Calu3 (cell line): ENCODE measurements at regions not wholly inside any gene's neighbourhood (a gene's known extent, or its start where the extent isn't known, plus 50 kb on each side); places are given as distances from the start of the nearest gene placed in this dataset.

ENCODE experiments used
- BruUV-seq: library from RNA; stranded (reverse); fragments of 400-500 nt; replicated peaks from 2 replicates; lab custom pipeline; 2021; lab: Mats Ljungman, UMichigan
- CTCF ChIA-PET: fragments of 300-600 bp; sonication (Branson Sonifier 250); formaldehyde crosslinking; loops from one replicate; lab custom pipeline; 2022; ENCODE audit warnings: antibody characterized with exemption; lab: Charles Lee
- DNase-seq: peaks from one replicate; pipeline ENCODE4 v3.0.0; 2022
- H3K27ac Mint-ChIP-seq: one replicate; pipeline ENCODE4 v1.8.0; 2022; ENCODE audit warnings: mixed read lengths; ENCODE audit not compliant: unreplicated experiment
- H3K27me3 Mint-ChIP-seq: one replicate; pipeline ENCODE4 v1.8.0; 2022; ENCODE audit warnings: mixed read lengths; ENCODE audit not compliant: unreplicated experiment
- H3K36me3 Mint-ChIP-seq: one replicate; pipeline ENCODE4 v1.8.0; 2022; ENCODE audit warnings: mild to moderate bottlenecking, moderate library complexity, mixed read lengths; ENCODE audit not compliant: insufficient read depth, unreplicated experiment
- H3K4me1 Mint-ChIP-seq: one replicate; pipeline ENCODE4 v1.8.0; 2022; ENCODE audit warnings: mild to moderate bottlenecking, low read depth, mixed read lengths; ENCODE audit not compliant: unreplicated experiment
- H3K4me3 Mint-ChIP-seq: one replicate; pipeline ENCODE4 v1.8.0; 2022; ENCODE audit warnings: mild to moderate bottlenecking, low read depth, moderate library complexity, mixed read lengths; ENCODE audit not compliant: unreplicated experiment
- H3K9me3 Mint-ChIP-seq: one replicate; pipeline ENCODE4 v1.8.0; 2022; ENCODE audit warnings: low read depth, mixed read lengths; ENCODE audit not compliant: unreplicated experiment
- CTCF ChIP-seq: fragments of 200-600 bp; IDR thresholded peaks from one replicate; pipeline ENCODE4 v1.8.0; 2022; ENCODE audit warnings: antibody characterized with exemption; ENCODE audit not compliant: unreplicated experiment
- intact Hi-C: fragments of 100-400 bp; cut with micrococcal nuclease; formaldehyde crosslinking; loops from one replicate; pipeline ENCODE4 v1.10.0; 2022; ENCODE audit not compliant: unreplicated experiment

DNA sequence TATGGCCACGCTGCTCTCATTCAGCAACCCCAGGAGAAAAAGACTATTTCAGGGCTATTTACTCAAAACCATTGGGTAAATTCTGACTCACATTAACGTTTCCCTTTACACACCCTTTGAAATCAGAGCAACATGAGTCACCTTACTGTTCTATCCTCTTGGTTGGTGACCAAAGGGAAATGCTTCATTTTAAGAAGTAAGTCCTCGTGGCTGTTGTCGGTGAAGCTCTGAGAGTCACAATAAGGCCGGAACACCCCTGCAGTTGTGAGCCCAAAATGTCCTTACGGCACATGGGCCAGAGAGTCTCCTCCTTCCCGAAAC is 56.3 kb upstream of the SPRY1 start:
- Mint-ChIP-seq H3K9me3 (peaks cover under 1% of the 10 kb centered on the region), H3K27me3 (no peaks in the 10 kb centered on the region), H3K4me3 (no peak overlapping the region), H3K27ac (peak overlapping the region; percentile 93), H3K4me1 (peaks cover 11% of the 10 kb centered on the region), H3K36me3 (peaks cover 6% of the 10 kb centered on the region)
- peak; percentile 8 for DNase-seq
- no peak for TF ChIP-seq CTCF
- CTCF ChIA-PET, result interaction anchor here (0.9 kb wide), 1 partner anchor 11 kb away, joined by 3 read pairs; no protein-coding TSS in a partner anchor
- intact Hi-C loops, result no loop called here
- BruUV-seq, result no TSS peak

- no peak for TF ChIP-seq CTCF
- Mint-ChIP-seq H3K27me3 (no peaks in the 10 kb centered on the region), H3K36me3 (peaks cover 6% of the 10 kb centered on the region), H3K4me1 (peaks cover 11% of the 10 kb centered on the region), H3K4me3 (no peak overlapping the region), H3K27ac (no peak overlapping the region), H3K9me3 (no peaks in the 10 kb centered on the region)
- BruUV-seq, result no TSS peak
- no peak for DNase-seq
- CTCF ChIA-PET, result no interaction called here
- intact Hi-C loops, result no loop called here
Measured at GRCh38 chr4:123342498-123342897, 54.1 kb upstream of the SPRY1 start.

DNA sequence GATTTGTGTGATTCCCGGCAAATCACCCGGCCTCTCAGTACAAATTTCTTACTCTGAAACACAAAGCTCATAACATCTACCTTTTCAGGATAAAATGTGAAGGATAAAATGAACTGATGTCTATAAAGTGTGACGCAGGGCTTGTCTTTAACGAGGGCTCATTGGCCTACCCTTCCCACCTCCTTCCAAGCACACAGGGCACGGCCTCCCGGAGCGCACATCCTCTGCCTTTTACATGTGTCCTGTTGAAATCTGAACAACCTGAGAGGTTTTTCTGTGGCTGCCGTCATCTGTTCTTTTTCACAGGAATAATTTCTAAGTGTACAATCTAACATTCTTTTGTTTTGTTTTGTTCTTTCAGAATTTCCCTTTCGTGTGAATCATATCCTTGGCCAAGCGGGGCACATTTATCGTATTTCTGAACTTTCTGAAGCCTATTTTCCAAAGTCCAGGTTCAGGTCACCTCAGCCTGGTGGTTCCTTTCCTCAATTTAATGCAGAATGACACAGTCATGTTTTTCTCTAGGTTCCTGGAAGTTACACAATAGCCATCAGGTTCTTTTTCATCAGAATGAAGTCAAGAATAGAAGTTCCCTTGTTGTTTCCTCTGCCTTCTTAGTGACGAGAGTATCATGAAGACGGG is 53.1 kb upstream of the SPRY1 start:
- Mint-ChIP-seq H3K27ac (no peak overlapping the region), H3K36me3 (peaks cover 6% of the 10 kb centered on the region), H3K27me3 (no peaks in the 10 kb centered on the region), H3K4me1 (peaks cover 11% of the 10 kb centered on the region), H3K4me3 (no peak overlapping the region), H3K9me3 (no peaks in the 10 kb centered on the region)
- no peak for TF ChIP-seq CTCF
- DNase-seq, result no peak
- BruUV-seq, result no TSS peak
- intact Hi-C loops, result no loop called here
- CTCF ChIA-PET, result no interaction called here

GRCh38 chr4:123345137-123345934 is 51.3 kb upstream of the SPRY1 start:
- CTCF ChIA-PET, result no interaction called here
- no peak overlapping the region for H3K27ac Mint-ChIP-seq
- DNase-seq, result no peak
- no peaks in the 10 kb centered on the region for H3K27me3 Mint-ChIP-seq
- no peak overlapping the region for H3K4me3 Mint-ChIP-seq
- intact Hi-C loops, result no loop called here
- no peaks in the 10 kb centered on the region for H3K9me3 Mint-ChIP-seq
- no peak for TF ChIP-seq CTCF
- H3K4me1 Mint-ChIP-seq, result peaks cover 10% of the 10 kb centered on the region
- BruUV-seq, result no TSS peak
- no peaks in the 10 kb centered on the region for H3K36me3 Mint-ChIP-seq
